VCaP (cell line): ENCODE measurements at regions not wholly inside any gene's neighbourhood (a gene's known extent, or its start where the extent isn't known, plus 50 kb on each side); places are given as distances from the start of the nearest gene placed in this dataset.

Experiments used
- H3K27ac ChIP-seq: fragments of 450-650 bp; 2 replicates; pipeline ENCODE4 v1.5.1; 2017
- CTCF ChIP-seq: fragments of 450-650 bp; conservative IDR thresholded peaks from 2 replicates; pipeline ENCODE4 v1.5.1; 2017; ENCODE audit warnings: mild to moderate bottlenecking, moderate library complexity

GRCh38 chr15:95018888-95019545 is 787.7 kb downstream of the MCTP2 start:
- H3K27ac ChIP-seq, result no peak overlapping the region
- TF ChIP-seq CTCF, result no peak

- no peak overlapping the region for H3K27ac ChIP-seq
- TF ChIP-seq CTCF, result no peak
Measured at GRCh38 chr15:95019907-95020306, 788.5 kb downstream of the MCTP2 start.

- no peak overlapping the region for H3K27ac ChIP-seq
- TF ChIP-seq CTCF, result no peak
Measured at GRCh38 chr15:95021816-95022215, 790.5 kb downstream of the MCTP2 start.

GRCh38 chr15:95024351-95024750 is 793.0 kb downstream of the MCTP2 start:
- TF ChIP-seq CTCF, result peak; percentile 65

GRCh38 chr15:95025924-95026728 is 794.8 kb downstream of the MCTP2 start:
- TF ChIP-seq CTCF, result peak; percentile 75
- H3K27ac ChIP-seq, result no peak overlapping the region

More at GRCh38 chr15:95024351-95024750, 793.0 kb downstream of the MCTP2 start:
- no peak overlapping the region for H3K27ac ChIP-seq

GRCh38 chr15:95027981-95028380 is 796.6 kb downstream of the MCTP2 start:
- no peak overlapping the region for H3K27ac ChIP-seq

More at GRCh38 chr15:95027981-95028380, 796.6 kb downstream of the MCTP2 start:
- TF ChIP-seq CTCF, result no peak
